HG02571 (cell line): ENCODE measurements at regions not wholly inside any gene's neighbourhood (a gene's known extent, or its start where the extent isn't known, plus 50 kb on each side); places are given as distances from the start of the nearest gene placed in this dataset.
"Not testable (repeated sequence)": the region's sequence is repeated elsewhere in the genome, so short reads cannot be mapped to it uniquely, and the experiment has no call there.

Experiments used
- ATAC-seq: cut with Tn5 transposase; IDR thresholded peaks from one replicate; pipeline ENCODE4 v1.9.1; 2021; ENCODE audit warnings: mild to moderate bottlenecking, moderate library complexity; ENCODE audit not compliant: unreplicated experiment

DNA sequence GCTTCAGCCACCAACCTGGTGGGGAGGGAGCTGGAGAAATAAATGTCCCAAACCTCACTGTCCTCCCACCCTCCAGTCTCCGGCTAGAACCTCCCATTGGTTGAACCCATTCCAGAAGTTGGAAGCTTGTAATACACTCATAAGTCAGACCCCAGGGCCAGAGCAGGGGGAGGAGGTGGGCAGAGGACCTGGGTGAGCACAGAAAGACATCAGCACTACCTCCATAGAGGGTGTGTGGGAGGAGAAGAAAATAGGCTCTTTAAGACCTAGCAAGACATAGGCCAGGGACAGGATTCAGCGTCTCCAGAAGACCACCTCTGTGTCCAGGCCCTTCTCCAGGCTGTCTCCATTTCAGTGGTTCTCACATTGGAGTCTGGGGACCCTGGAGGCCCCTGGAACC, 73.3 kb upstream of the TOP1 start:
- no peak for ATAC-seq

DNA sequence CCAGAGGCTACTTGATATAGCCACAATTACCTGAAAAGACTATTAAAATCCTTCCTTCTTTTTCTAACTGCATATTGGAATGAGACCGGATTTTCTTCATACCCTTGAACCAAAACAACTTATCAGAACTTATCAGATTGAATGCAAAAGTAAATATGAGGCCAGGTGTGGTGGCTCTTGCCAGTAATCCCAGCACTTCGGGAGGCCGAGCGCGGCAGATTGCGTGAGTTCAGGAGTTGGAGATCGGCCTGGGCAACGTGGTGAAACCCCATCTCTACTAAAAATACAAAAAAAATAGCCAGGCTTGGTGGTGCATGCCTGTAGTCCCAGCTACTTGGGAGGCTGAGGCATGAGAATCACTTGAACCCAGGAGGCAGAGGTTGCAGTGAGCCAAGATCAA, 72.8 kb upstream of the TOP1 start:
- not testable (repeated sequence) for ATAC-seq

GRCh38 chr20:40956542-40957264, 71.9 kb upstream of the TOP1 start:
- ATAC-seq, result no peak

- no peak for ATAC-seq
Observed at GRCh38 chr20:40957265-40957760, 71.3 kb upstream of the TOP1 start.

GRCh38 chr20:40958598-40958997, 70.0 kb upstream of the TOP1 start:
- no peak for ATAC-seq

DNA sequence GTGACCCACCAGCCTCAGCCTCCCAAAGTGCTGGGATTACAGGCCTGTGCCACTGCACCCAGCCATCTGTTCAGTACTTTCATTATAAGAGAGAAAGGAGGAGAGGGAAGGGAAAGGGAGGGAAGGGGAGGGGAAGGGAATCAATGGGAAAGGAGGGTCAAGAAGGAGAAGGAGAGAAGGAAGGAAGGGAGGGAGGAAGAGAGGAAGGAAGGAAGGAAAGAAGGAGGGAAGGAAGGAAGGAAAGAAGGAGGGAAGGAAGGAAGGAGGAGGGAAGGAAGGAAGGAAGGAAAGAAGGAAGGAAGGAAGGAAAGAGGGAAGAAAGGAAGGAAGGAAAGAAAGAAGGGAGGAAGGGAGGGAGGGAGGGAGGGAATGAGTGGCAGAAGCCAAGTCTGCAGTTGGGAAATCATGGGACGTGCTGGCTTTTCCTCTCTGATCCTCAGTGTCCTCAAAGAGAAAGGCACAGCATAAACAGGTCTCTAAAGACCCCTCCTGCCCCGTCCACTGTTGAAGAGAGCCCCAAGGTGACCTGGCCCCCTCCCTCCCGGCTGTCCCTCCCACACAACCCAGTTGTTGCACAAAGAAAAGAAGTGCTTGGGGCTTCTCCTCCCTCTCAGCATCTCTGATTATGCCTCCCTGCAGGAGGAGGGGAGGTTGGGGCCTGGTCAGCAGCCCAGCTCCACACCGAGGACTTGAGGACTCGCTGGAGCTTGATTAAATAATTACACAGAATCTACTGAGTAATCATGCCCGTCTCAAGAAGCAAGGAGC, 69.1 kb upstream of the TOP1 start:
- no peak for ATAC-seq

DNA sequence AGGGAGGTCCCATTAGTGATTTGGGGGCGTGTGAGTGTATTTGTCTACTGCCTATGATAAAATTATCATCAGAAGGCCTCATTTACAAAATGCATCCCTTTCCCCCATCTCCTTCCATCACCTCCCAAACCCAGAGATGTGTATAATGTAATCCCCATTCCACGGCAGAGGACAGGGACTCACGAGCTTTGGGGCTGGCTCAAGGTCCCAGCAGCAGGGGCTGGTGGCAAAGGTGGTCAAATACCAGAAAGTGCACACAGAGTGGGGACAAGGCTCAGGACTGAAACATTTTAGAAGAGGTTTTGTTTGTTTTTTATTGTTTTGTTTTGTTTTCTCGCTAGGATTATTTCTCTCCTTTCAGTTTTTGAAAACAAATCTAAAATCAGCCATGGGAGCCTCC, 68.5 kb upstream of the TOP1 start:
- no peak for ATAC-seq

GRCh38 chr20:40960521-40960956, 68.1 kb upstream of the TOP1 start:
- ATAC-seq, result no peak

GRCh38 chr20:40961176-40961575, 67.4 kb upstream of the TOP1 start:
- ATAC-seq, result no peak

DNA sequence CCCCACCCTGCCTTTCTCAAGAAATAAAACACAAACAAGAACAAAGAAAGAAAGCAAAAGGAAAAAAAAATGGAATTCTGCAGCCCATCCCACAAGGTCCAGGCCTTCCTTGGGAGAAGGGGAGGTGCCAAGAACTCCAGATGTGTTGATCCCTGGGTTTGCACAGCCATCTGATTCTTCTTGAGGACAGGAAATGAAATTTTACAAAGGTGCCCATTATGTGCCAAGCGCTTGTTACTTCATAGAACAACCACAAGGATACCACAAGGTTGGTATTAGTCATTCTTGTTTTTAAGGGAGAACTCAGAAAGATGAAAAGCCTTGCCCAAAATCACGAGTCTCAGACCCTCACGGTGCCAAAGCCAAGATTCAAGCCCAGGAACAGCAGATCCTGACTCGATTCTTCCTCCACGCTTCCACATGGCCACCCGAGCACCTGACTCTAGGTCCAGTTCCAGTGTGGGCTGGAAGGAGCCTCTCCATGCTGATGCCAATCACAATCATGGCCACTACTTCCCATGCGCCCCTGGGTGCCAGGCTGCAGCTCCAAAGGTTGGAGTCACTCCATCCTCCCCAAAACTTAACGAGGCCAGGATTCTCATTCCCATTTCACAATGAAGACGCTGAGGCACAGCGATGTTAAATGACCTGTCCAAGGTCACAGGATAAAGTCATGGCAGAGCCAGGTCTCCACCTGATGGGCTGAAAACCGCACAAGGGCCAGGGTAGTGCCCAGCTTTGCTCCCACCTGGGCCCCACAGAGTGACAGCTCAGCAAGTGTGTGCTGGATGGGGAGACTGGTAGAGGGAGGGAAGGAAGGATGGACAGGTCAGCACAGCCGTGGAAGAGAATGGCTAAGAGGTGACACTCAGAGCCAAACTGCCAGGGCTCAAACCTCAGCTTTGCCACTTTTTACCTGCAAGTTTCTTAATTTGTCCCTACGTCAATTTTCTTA, 66.7 kb upstream of the TOP1 start:
- no peak for ATAC-seq

GRCh38 chr20:40962733-40963504, 65.7 kb upstream of the TOP1 start:
- no peak for ATAC-seq

DNA sequence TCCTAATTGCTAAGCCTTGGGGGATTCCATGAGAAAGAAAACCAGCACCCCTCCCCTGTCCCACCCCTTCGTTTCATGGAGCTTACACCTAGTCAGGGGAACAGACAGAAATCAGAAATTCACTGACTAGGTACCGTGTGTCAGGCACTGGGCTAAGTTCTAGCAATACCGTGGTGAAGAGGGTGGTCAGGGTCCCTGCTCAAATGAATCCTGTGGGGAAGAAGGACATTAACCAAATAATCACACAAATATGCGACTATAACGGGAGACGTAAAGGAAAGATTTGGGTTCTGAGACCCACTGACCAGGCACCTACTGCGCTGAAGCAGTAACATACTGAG, 65.1 kb upstream of the TOP1 start:
- no peak for ATAC-seq

DNA sequence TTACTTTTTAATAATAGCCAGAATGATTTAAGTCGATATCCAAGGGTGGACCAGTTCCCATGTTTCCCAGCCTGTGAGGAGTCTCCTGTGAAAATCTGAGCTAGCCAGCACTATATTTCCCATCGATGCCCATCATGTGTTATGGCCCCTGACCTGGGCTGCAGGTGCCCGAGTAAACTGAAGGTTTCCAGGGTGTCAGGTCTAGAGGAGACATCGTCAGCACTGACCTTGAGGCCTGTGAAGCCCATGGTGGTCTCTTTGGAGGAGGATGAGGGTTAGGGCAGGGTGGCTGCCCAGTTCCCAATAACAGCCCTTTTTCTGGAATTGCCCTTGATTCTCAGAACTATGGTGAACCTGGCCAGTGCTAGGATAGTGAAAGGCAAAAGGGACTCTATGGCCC, 63.0 kb upstream of the TOP1 start:
- ATAC-seq, result no peak

DNA sequence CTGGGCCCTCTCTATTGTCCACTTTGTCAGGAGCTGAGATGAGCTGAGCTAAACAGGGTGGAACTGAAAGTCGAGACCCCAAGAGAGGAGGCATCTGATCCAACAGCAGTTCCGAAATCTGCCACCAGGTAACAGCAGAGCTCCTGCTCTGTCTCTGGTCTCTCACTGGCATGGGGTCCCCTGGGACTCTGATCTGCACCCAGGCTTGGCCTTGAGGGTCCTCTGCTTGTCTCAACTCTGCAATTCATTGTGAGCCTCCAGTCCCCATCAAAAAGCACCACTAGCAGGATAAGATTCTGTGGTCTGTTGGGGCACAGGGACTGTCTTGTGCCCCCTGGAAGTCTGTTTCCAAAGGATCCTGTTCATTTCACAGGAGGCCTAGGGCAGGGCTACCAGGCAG, 62.5 kb upstream of the TOP1 start:
- ATAC-seq, result no peak

DNA sequence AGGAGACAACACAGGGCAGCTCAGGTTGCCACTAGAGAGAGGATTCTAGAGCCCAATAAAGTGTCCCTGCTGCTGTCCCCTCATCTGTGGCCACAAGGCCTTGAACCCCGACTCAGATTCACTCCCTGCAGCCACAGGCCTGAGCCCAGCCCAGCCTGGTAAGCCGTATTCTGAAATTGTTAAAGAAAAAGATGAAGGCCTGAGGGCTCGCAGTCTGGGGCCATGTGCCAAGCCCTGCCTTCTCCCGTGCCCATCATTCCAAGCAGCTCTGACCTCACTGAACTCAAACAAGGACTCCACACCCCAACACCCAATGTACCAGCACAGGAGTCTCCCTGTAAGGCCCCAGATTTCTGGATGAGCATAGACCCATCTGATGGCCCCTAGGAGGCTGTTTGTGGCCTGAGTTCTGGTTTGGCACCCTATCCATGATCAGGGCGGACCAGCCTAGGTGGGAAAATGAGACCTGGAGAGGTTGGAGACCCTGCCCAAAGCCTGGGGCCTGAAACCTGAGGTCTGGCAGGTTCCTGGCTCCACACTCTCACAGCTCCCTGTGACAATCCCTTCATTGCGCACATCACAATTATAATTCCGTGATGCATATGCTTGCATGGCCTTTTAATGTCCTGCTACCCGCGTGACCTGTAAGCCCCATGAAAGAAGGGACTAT, 62.0 kb upstream of the TOP1 start:
- no peak for ATAC-seq

- no peak for ATAC-seq
Observed at GRCh38 chr20:40967700-40968099, 60.9 kb upstream of the TOP1 start.

GRCh38 chr20:40968816-40969562, 59.6 kb upstream of the TOP1 start:
- ATAC-seq, result peak; percentile 79

- ATAC-seq, result no peak
Observed at GRCh38 chr20:40970218-40970617, 58.4 kb upstream of the TOP1 start.

DNA sequence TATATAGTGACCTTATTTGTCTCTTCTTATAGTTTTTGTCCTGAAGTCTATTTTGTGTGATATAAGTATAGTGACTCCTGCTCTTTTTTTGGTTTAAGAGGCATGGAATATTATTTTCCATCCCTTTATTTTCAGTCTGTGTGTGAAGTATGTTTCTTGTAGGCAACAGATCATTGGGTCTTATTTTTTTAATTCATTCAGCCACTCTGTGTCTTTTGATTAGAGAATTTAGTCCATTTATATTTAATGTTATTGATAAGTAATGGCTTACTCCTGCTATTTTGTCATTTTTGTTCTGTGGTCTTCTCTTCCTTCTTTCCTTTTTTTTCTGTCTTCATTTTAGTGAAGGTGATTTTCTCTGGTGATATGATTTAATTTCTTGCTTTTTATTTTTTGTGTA, 51.4 kb upstream of the TOP1 start:
- ATAC-seq, result no peak
